GM13976 (cell line): ENCODE measurements at regions not wholly inside any gene's neighbourhood (a gene's known extent, or its start where the extent isn't known, plus 50 kb on each side); places are given as distances from the start of the nearest gene placed in this dataset.

Experiments used
- DNase-seq: peaks from one replicate; pipeline ENCODE4 v3.0.0; 2012; ENCODE audit warnings: low spot score
- in situ Hi-C: fragments of 300-500 bp; cut with MboI; formaldehyde crosslinking; loops from one replicate; pipeline ENCODE4 v1.12.0; 2022; ENCODE audit warnings: low sequenced_read_pairs, mixed read lengths, inconsistent platforms; ENCODE audit not compliant: unreplicated experiment
- TF ChIP-seq, protein P1 (sequence below): IDR thresholded peaks from 2 replicates; pipeline ENCODE4 v1.5.1; 2012; ENCODE audit warnings: borderline replicate concordance, mild to moderate bottlenecking; ENCODE audit not compliant: insufficient read depth; ENCODE audit errors: extremely low read depth, missing control alignments, control extremely low read depth

DNA sequence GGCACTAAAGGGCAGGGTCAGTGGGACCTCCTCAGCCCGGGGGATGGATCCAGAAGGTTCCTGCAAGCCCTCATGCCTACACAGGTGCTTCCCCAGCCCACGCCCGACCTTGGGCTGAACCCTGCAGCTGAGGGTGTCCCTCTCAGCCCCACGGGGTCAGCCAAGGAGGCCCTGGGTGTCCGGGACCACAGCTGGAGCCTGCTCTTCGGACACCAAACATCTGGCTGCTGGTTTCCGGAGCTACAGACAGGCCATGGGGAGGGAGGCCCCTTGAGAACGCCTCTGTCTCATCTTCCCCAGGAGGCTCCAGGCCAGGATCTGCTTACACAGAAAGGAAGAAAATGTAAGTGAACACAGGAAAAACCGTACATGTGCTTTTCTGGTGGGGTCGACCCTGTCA lies 355.7 kb downstream of the MN1 start:
- in situ Hi-C loops, result no loop called here

DNA sequence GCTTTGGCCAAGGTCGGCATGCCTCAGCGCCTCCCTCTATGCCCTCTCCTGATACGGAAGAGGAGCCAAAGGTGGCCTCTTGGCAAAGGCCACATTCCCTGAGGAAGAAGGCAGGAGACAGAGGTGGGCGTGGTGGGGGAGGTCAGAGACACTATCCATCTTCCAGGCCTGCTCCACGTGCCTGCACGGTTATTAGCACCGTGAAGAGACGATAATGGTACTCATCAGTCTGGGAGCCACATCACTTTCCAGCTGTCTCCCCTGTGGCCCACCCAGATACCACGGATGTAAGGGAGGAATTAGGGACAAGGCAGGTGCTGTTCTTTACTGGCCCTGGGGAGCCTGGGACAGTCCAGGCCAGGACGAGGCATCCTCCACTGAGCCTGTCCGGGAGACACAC lies 354.3 kb downstream of the MN1 start:
- TF ChIP-seq, protein P1, sequence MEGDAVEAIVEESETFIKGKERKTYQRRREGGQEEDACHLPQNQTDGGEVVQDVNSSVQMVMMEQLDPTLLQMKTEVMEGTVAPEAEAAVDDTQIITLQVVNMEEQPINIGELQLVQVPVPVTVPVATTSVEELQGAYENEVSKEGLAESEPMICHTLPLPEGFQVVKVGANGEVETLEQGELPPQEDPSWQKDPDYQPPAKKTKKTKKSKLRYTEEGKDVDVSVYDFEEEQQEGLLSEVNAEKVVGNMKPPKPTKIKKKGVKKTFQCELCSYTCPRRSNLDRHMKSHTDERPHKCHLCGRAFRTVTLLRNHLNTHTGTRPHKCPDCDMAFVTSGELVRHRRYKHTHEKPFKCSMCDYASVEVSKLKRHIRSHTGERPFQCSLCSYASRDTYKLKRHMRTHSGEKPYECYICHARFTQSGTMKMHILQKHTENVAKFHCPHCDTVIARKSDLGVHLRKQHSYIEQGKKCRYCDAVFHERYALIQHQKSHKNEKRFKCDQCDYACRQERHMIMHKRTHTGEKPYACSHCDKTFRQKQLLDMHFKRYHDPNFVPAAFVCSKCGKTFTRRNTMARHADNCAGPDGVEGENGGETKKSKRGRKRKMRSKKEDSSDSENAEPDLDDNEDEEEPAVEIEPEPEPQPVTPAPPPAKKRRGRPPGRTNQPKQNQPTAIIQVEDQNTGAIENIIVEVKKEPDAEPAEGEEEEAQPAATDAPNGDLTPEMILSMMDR, result no peak
- DNase-seq, result no peak
- in situ Hi-C loops, result no loop called here

More for the DNA sequence above, 355.7 kb downstream of the MN1 start:
- DNase-seq, result no peak
- TF ChIP-seq, protein P1, result no peak

DNA sequence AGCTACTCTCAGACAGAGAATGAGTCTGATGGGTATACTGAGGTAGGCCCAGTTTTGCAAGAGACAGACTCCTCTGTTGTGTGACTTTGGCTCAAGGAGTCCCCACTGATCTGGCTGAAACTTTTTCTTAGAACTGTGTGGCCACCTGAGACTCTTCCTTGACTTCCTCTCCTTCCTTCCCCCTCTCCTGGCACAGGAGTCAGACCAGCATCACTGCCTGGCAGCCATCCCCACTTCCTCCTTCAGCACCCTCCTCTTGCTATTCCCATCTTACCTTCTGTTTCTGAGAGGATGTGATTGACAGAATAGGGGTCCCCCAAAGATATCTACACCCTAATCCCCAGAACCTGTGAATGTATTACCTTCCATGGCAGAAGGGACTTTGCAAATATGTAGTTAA lies 351.1 kb downstream of the MN1 start:
- TF ChIP-seq, protein P1, result no peak
- DNase-seq, result no peak
- in situ Hi-C loops, result no loop called here

DNA sequence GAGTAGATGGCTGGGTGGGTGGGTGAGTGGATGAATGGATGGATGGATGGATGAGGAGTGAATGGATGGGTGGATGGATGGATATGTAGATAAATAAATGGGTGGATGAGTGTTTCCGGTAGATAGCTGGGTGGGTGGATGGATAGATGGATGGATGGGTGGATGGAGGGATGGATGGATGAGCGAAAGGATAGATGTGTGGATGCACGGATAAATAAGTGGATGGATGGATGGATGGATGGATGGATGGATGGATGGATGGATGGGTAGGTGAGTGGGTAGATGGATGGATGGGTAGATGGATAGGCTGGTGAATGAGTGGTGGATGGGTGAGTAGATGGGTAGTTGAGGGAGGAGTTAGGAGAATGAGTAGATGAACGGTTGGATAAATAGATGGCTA lies 349.3 kb downstream of the MN1 start:
- DNase-seq, result no peak
- in situ Hi-C loops, result no loop called here
- TF ChIP-seq, protein P1, result no peak

DNA sequence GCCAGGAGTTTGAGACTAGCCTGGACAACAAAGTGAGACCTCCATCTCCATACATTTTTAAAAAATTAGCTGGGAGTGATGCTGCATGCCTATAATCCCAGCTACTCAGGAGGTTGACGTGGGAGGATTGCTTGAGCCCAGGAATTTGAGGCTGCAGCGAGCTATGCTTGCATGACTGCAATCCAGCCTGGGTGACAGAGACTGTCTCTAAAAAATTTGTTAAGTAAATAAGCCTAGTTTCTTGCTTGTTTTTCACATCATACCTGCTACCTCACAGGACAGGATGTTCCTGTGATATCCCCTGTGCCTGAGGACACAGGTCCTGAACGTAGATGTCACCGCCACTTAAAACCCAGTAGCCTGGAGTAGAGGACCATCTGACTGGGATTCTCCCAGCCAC lies 348.6 kb downstream of the MN1 start:
- in situ Hi-C loops, result no loop called here
- no peak for DNase-seq
- TF ChIP-seq, protein P1, result no peak

DNA sequence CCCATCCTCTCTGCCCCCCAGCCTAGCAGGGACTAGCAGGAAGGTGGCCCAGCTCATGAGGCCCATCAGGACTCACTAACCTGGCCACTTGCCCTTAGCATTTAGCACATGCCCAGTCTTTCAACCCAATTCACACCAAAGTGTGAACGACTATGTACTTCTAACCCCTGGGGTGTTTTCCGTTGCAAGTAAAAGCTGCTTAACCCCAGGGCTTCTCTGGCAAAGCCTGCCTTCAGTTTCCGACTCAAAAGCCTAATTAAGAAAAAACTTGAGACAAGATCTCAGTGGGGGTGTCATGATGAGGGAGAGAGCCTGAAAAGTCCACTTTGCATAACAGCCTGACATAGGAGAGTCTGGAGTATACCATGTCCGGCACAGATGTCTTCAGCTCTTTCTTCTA lies 347.8 kb downstream of the MN1 start:
- TF ChIP-seq, protein P1, result no peak
- DNase-seq, result no peak

More for the DNA sequence above, 347.8 kb downstream of the MN1 start:
- in situ Hi-C loops, result no loop called here
